HepG2 (cell line): ENCODE measurements at regions not wholly inside any gene's neighbourhood (a gene's known extent, or its start where the extent isn't known, plus 50 kb on each side); places are given as distances from the start of the nearest gene placed in this dataset.

Source experiments
- ATAC-seq: fragments of 200-7000 bp; cut with Tn5 transposase; 3 replicates; pipeline ENCODE4 v1.9.1; 2020; ENCODE audit warnings: mild to moderate bottlenecking, moderate library complexity
- BruUV-seq: library from RNA; stranded (reverse); fragments of 400-500 nt; replicated peaks from 2 replicates; lab custom pipeline; 2021; lab: Mats Ljungman, UMichigan
- CTCF ChIA-PET: fragments of 300-600 bp; formaldehyde crosslinking; extraction: SDS; loops from one replicate; lab custom pipeline; 2021; ENCODE audit warnings: low total read pairs, inconsistent platforms, low intra/inter-chr PET ratio; lab: Yijun Ruan, JAX
- POLR2A ChIA-PET: fragments of 350-600 bp; sonication (Branson Sonifier 250); formaldehyde crosslinking; loops from one replicate; lab custom pipeline; 2020; ENCODE audit warnings: antibody characterized with exemption, inconsistent platforms; lab: Yijun Ruan, JAX
- DNase-seq: peaks from one replicate; pipeline ENCODE4 v3.0.0-alpha.2; 2015; ENCODE audit warnings: low spot score
- FAIRE-seq: peaks from 3 replicates; lab custom pipeline; 2011; peaks lifted over from hg19 to GRCh38; lab: Jason Lieb, UNC
- H2AFZ ChIP-seq: one replicate; pipeline ENCODE4 v1.6.1; 2011; ENCODE audit warnings: low read length, inconsistent platforms
- H3K27ac ChIP-seq: fragments of 300-600 bp; 3 replicates; pipeline ENCODE4 v1.8.0; 2011; ENCODE audit warnings: mixed run types, mild to moderate bottlenecking, mixed read lengths, low read length, inconsistent platforms; ENCODE audit not compliant: insufficient read depth; ENCODE audit errors: extremely low read length
- H3K27me3 ChIP-seq, 2 experiments: fragments of 200-600 bp in 1 of 2; 2 replicates in 1 of 2; 3 replicates in 1 of 2; pipeline versions ENCODE4 v1.6.0 to v1.8.0; 2011; ENCODE audit warnings: low read length in 2 of 2, mild to moderate bottlenecking in 2 of 2, moderate library complexity in 2 of 2, inconsistent platforms in 1 of 2; ENCODE audit not compliant: insufficient read depth in 2 of 2, control insufficient read depth in 1 of 2
- H3K36me3 ChIP-seq, 2 experiments: fragments of 200-600 bp in 1 of 2; replicated peaks in 1 of 2; 2 replicates in 1 of 2; 3 replicates in 1 of 2; pipeline versions ENCODE4 v1.5.1 to v1.8.0; 2011; ENCODE audit warnings: low read length in 2 of 2, inconsistent platforms in 1 of 2; ENCODE audit not compliant: insufficient read depth in 2 of 2, control insufficient read depth in 1 of 2
- H3K4me1 ChIP-seq: 2 replicates; pipeline ENCODE4 v1.5.1; 2012; ENCODE audit warnings: low read length, inconsistent platforms; ENCODE audit not compliant: insufficient read depth
- H3K4me2 ChIP-seq: 2 replicates; pipeline ENCODE4 v1.6.0; 2011; ENCODE audit warnings: low read depth, low read length, inconsistent platforms
- H3K4me3 ChIP-seq, 3 experiments: fragments of 200-600 bp in 1 of 3; sonication (generic), shearing (Covaris generic) in 1 of 3; replicated peaks in 1 of 3; 2 replicates each; pipeline ENCODE4 v1.5.1; 2011 to 2016; ENCODE audit warnings: low read length in 3 of 3, inconsistent platforms in 2 of 3, low read depth in 2 of 3, mild to moderate bottlenecking in 2 of 3, control low read depth in 1 of 3, mixed read lengths in 1 of 3; ENCODE audit not compliant: insufficient read depth in 1 of 3
- H3K79me2 ChIP-seq: one replicate; pipeline ENCODE4 v1.6.1; 2011; ENCODE audit warnings: low read length, inconsistent platforms; ENCODE audit not compliant: insufficient read depth
- H3K9ac ChIP-seq: 2 replicates; pipeline ENCODE4 v1.6.0; 2011; ENCODE audit warnings: mild to moderate bottlenecking, low read depth, low read length, inconsistent platforms; ENCODE audit not compliant: insufficient read depth
- H3K9me3 ChIP-seq: 2 replicates; pipeline ENCODE4 v1.5.1; 2012; ENCODE audit warnings: mild to moderate bottlenecking, low read length
- H4K20me1 ChIP-seq: 2 replicates; pipeline ENCODE4 v1.6.0; 2011; ENCODE audit warnings: inconsistent platforms, mild to moderate bottlenecking, low read length, moderate library complexity; ENCODE audit not compliant: insufficient read depth
- FOXA3 ChIP-seq: IDR thresholded peaks from 2 replicates; pipeline ENCODE4 v1.6.1; 2016; ENCODE audit warnings: missing genetic modification reagents, missing compliant biosample characterization
- FOXC1 ChIP-seq: sonication (generic); formaldehyde crosslinking; IDR thresholded peaks from 2 replicates; pipeline ENCODE4 v1.8.0; 2022; ENCODE audit warnings: mild to moderate bottlenecking, missing genetic modification reagents, borderline replicate concordance
- GATAD2A ChIP-seq: IDR thresholded peaks from 2 replicates; pipeline ENCODE4 v1.6.1; 2016
- NPAS2 ChIP-seq: sonication (generic); formaldehyde crosslinking; IDR thresholded peaks from 2 replicates; pipeline ENCODE4 v1.8.0; 2022; ENCODE audit warnings: mild to moderate bottlenecking, missing genetic modification reagents, borderline replicate concordance
- REPIN1 ChIP-seq: sonication (generic); formaldehyde crosslinking; IDR thresholded peaks from 2 replicates; pipeline ENCODE4 v1.8.0; 2022; ENCODE audit warnings: missing genetic modification reagents, low read depth, mild to moderate bottlenecking, borderline replicate concordance
- WGBS: methylation state at CpG from one replicate; pipeline ENCODE4 v1.1.6; 2017; ENCODE audit warnings: low lambda C conversion rate; 5-methylcytosine and 5-hydroxymethylcytosine counted together
- in situ Hi-C: cut with HindIII; loops from 2 replicates; pipeline ENCODE4 v1.10.0; 2017; ENCODE audit warnings: low pct_unique_long_range_greater_than_20kb; ENCODE audit not compliant: extremely low pct_ligation_motif_present
- intact Hi-C: fragments of 100-400 bp; cut with micrococcal nuclease; formaldehyde crosslinking; loops from one replicate; pipeline ENCODE4 v1.10.0; 2022; ENCODE audit not compliant: unreplicated experiment
- TF ChIP-seq, protein P1 (sequence below): sonication (generic); formaldehyde crosslinking; IDR thresholded peaks from 2 replicates; pipeline ENCODE4 v1.5.1; 2020; ENCODE audit warnings: missing genetic modification reagents, mild to moderate bottlenecking, borderline replicate concordance
- TF ChIP-seq, protein P2 (sequence below): sonication (generic); formaldehyde crosslinking; IDR thresholded peaks from 2 replicates; pipeline ENCODE4 v1.4.0; 2020; ENCODE audit warnings: mild to moderate bottlenecking, missing genetic modification reagents
- TF ChIP-seq, protein P3 (sequence below): sonication (generic); formaldehyde crosslinking; IDR thresholded peaks from 2 replicates; pipeline ENCODE4 v1.8.0; 2022; ENCODE audit warnings: missing genetic modification reagents, mild to moderate bottlenecking, borderline replicate concordance

DNA sequence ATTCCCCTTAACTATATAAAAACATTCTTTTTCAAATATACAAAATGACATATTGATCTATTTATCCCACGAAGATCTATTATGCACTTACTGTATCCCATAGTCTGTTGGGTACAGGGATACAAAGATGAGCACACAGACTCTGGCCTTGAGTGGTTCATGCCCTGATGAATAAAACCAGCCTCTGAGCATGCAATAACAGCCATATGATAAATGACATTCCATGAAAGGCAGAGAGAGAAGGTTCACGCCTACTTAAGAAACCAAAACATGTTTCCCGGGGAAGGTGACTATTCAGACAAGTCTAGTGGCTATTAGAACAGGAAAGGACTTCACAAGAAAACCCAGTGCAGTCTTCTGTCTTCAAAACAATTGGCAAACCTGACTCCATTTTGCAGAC, 406.2 kb upstream of the BRINP1 start:
- no peak for ATAC-seq
- intact Hi-C loops: no loop called here
- Histone ChIP-seq H3K4me3 (no peak overlapping the region), H3K79me2 (no peaks in the 10 kb centered on the region), H3K36me3 (no peaks in the 10 kb centered on the region), H4K20me1 (no peaks in the 10 kb centered on the region), H3K4me2 (no peak overlapping the region), H3K27me3 (no peaks in the 10 kb centered on the region), H2AFZ (no peak overlapping the region), H3K27ac (no peak overlapping the region), H3K9me3 (no peaks in the 10 kb centered on the region), H3K4me1 (no peaks in the 10 kb centered on the region), H3K9ac (no peak overlapping the region)
- BruUV-seq: no TSS peak
- in situ Hi-C loops: no loop called here
- ChIA-PET CTCF (no interaction called here), POLR2A (no interaction called here)
- TF ChIP-seq FOXA3 (CRISPR knock-in tag) (no peak), GATAD2A (CRISPR knock-in tag) (no peak), REPIN1 (CRISPR knock-in tag) (no peak), FOXC1 (CRISPR knock-in tag) (no peak), NPAS2 (CRISPR knock-in tag) (no peak)
- TF ChIP-seq, protein P1, sequence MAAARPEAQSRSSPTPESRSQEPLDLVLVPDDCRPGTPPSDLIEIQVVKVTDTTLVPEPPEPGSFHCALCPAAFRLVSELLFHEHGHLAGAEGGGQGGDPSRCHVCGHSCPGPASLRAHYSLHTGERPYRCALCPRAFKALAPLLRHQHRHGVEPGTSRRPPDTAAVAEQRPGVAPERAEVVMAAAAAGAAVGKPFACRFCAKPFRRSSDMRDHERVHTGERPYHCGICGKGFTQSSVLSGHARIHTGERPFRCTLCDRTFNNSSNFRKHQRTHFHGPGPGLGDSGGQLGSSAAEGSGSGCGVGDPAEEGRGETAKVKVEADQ (CRISPR knock-in tag): no peak
- TF ChIP-seq, protein P2, sequence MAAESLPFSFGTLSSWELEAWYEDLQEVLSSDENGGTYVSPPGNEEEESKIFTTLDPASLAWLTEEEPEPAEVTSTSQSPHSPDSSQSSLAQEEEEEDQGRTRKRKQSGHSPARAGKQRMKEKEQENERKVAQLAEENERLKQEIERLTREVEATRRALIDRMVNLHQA (CRISPR knock-in tag): no peak
- TF ChIP-seq, protein P3, sequence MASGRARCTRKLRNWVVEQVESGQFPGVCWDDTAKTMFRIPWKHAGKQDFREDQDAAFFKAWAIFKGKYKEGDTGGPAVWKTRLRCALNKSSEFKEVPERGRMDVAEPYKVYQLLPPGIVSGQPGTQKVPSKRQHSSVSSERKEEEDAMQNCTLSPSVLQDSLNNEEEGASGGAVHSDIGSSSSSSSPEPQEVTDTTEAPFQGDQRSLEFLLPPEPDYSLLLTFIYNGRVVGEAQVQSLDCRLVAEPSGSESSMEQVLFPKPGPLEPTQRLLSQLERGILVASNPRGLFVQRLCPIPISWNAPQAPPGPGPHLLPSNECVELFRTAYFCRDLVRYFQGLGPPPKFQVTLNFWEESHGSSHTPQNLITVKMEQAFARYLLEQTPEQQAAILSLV (CRISPR knock-in tag): no peak
- FAIRE-seq: no peak
- WGBS: 6% methylated on average over 3 of the region's 3 CpGs
- DNase-seq: no peak
